GM13977 (cell line): ENCODE measurements at regions not wholly inside any gene's neighbourhood (a gene's known extent, or its start where the extent isn't known, plus 50 kb on each side); places are given as distances from the start of the nearest gene placed in this dataset.

Source experiments
- DNase-seq: peaks from one replicate; pipeline ENCODE4 v3.0.0; 2012; ENCODE audit warnings: low spot score
- in situ Hi-C: fragments of 300-500 bp; cut with MboI; formaldehyde crosslinking; loops from one replicate; pipeline ENCODE4 v1.12.0; 2022; ENCODE audit warnings: low sequenced_read_pairs, low pct_unique_long_range_greater_than_20kb, mixed read lengths, inconsistent platforms; ENCODE audit not compliant: unreplicated experiment
- TF ChIP-seq, protein P1 (sequence below): IDR thresholded peaks from 2 replicates; pipeline ENCODE4 v1.5.1; 2012; ENCODE audit warnings: mild to moderate bottlenecking, control low read depth; ENCODE audit not compliant: insufficient read depth; ENCODE audit errors: extremely low read depth, missing control alignments

DNA sequence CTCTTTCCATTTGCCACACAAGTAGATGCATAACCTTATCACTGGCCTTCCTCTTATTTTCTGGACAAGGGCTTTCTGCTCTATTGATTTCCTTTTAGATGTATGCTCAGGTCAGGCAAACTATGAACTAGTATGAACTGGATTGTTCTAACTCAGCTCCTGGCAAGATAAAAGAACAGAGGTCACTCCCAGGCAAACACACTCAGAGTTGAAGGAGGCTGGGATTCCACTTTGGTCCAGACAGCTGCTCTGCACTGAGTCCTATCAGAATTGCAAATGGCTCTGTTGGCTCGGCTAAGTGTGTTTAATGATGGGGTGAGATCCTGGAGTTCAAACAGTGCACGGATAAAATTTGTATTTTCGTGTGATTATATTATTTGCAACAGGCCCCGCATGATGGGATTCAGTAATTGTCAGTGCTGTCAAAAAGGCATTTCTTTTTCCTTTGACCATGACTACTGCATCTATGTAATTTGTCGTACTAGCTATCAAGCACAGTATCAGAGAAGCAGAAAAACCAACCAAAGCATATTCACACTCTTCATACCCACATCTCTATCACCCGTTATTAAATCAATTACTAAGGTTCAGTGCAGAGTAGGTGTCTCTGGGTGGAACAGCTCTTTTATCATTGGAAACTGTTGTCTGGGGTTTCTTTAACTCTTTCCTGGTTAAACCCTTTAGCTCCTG, 288.1 kb upstream of the PRKCQ start:
- TF ChIP-seq, protein P1, sequence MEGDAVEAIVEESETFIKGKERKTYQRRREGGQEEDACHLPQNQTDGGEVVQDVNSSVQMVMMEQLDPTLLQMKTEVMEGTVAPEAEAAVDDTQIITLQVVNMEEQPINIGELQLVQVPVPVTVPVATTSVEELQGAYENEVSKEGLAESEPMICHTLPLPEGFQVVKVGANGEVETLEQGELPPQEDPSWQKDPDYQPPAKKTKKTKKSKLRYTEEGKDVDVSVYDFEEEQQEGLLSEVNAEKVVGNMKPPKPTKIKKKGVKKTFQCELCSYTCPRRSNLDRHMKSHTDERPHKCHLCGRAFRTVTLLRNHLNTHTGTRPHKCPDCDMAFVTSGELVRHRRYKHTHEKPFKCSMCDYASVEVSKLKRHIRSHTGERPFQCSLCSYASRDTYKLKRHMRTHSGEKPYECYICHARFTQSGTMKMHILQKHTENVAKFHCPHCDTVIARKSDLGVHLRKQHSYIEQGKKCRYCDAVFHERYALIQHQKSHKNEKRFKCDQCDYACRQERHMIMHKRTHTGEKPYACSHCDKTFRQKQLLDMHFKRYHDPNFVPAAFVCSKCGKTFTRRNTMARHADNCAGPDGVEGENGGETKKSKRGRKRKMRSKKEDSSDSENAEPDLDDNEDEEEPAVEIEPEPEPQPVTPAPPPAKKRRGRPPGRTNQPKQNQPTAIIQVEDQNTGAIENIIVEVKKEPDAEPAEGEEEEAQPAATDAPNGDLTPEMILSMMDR, result no peak
- DNase-seq, result no peak
- in situ Hi-C loops, result no loop called here

DNA sequence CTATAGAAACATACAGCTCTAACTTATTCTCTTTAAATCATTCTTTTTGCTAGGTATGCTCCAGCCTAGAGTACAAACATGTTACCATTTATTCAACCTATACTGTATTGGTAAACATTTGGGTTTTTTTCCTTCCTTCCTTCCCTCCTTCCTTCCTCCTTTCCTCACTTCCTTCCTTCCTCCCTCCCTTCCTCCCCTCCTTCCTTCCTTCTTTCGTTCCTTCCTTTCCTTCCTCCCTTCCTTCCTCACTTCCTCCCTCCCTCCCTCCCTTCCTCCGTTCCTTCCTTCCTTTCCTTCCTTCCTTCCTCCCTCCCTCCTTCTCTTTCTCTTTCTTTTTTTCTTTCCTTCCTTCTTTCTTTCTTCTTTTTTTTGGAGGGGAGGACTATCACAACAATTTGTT, 286.7 kb upstream of the PRKCQ start:
- DNase-seq, result no peak
- TF ChIP-seq, protein P1, result no peak
- in situ Hi-C loops, result no loop called here

DNA sequence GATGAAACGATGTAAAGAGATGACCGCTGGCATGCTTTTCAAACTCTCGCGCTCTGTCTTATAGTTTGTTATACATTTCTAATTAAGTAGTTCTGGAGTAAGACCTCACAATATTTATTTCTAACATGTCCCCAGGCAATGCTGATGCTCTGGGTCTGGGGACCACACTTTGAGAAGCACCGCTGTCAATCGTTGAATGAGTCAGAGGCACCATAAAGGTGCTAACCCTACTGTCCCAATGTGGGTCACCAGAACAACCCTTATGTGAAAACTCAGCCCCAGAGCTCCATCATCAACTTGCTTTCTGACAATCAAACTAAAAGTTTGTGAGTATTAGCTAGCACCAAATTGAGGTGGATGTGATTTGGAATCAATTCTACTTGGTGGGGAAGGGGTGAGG, 284.1 kb upstream of the PRKCQ start:
- TF ChIP-seq, protein P1, result no peak
- in situ Hi-C loops, result no loop called here
- no peak for DNase-seq

DNA sequence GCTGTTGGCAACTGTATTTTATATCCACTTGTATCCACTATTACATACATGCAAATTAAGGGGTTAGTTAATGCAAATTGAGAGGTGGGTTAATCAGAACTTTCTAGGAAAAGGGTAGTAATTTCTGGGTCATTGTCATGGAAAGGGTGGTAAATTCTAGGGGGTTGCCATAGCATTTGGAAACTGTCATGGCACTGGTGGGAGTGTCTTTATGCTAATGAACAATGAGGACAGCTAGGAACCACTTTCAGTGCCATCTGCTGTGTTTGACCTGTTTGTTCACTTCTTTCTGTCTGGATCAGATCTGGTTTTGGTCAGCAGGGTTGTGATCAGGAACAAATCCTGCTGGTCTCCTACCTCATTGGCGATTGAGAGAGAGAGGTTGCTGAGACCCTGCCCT, 283.3 kb upstream of the PRKCQ start:
- no peak for DNase-seq
- TF ChIP-seq, protein P1, result no peak
- in situ Hi-C loops, result no loop called here

DNA sequence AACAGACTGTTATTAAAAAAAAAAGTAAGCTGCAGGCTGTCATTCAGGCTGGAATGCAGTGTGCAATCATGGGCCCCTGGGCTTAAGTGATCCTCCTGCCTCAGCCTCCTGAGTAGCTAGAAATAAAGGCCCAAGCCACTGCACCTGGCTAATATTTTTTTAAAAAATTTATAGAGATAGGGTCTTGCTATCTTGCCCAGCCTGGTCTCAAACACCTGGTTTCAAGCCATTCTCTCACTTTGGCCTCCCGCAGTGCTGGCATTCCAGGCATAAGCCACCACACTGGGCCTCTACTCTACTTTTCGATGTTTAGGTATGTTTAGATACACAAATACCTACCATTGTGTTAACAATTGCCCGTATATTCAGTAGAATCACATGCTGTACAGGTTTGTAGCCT, 270.4 kb upstream of the PRKCQ start:
- TF ChIP-seq, protein P1, result no peak
- no peak for DNase-seq
- in situ Hi-C loops, result no loop called here

DNA sequence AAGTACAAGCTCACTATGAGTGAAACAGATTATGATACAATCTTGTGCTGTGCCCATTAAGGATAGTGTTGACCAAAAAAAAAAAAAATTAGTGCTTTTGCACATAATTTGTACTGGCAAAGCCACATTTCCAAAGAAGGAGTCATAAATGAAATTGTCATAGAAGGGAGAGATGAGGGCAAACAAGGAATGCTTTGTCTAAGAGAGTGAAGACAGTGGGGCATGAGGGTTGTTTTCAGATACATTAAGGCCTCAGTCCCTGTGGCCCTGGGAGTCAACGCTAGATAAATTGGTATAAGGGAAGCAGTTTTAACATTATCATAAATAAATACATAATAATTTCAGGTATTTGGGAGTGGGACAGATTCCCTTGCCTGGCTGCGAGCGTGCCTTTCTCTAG, 267.5 kb upstream of the PRKCQ start:
- TF ChIP-seq, protein P1, result no peak
- DNase-seq, result no peak
- in situ Hi-C loops, result no loop called here
